Upper lobe of left lung (tissue), 4 donors: ENCODE measurements at regions not wholly inside any gene's neighbourhood (a gene's known extent, or its start where the extent isn't known, plus 50 kb on each side); places are given as distances from the start of the nearest gene placed in this dataset.

Source experiments
- CTCF ChIP-seq, 6 experiments: fragments of 450-650 bp in 4 of 6; fragments of 200-600 bp in 2 of 6; sonication (generic) in 2 of 6; IDR thresholded peaks; one replicate each; pipeline ENCODE4 v1.5.1; 2016 to 2019; ENCODE audit warnings: antibody characterized with exemption in 6 of 6
- POLR2A ChIP-seq, 4 donors: fragments of 450-650 bp; IDR thresholded peaks; one replicate each; pipeline ENCODE4 v1.5.1; 2016 to 2017; ENCODE audit warnings: antibody characterized with exemption in 4 of 4, mild to moderate bottlenecking in 2 of 4
- POLR2AphosphoS5 ChIP-seq, 2 donors: sonication (generic); formaldehyde crosslinking; IDR thresholded peaks; one replicate each; pipeline ENCODE4 v1.5.1; 2017; ENCODE audit warnings: antibody characterized with exemption in 2 of 2

DNA sequence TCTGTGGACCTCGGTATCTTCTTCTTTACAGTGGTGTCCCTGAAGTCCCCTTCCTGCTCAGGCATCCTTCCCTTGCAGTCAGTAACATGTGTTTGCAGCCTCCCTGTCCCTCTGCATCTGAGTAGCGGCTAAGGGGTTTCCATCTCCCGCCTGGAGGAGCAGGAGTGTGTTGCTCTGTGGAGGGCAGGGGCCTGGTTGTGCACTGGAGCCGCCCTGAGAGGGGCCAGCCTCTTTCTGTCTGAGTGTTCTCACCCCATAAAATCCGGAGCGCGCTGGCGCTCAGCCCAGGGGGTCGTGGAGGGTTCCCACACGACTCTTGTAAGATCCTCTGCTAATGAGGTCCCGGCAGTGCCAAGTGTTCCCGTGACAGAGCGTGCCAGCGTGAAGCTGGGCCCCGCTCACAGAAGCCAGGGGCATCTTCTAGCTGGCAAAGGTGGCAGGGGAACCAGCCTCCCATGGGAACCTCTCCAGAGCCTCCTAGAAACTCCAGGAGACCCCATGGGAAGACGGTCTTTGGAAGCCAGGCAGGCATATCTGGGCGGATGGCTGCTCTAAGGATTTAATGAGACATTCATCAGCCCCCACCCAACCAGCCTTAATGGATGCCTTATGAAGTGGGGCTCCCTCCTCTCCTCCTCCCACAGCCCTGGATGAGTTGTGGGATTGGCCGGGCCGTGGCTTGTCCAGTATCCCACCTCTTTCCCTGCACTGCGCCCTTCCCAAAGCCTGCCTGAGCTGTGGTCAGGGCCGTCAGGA is 91.4 kb upstream of the GSE1 start:
- TF ChIP-seq CTCF (IDR thresholded peaks at IDR 0.05) = no peak
- TF ChIP-seq POLR2A (IDR thresholded peaks at IDR 0.05) = no peak
- no peak for TF ChIP-seq POLR2AphosphoS5 (IDR thresholded peaks at IDR 0.05)
